ENCODE measurements at regions not wholly inside any gene's neighbourhood (a gene's known extent, or its start where the extent isn't known, plus 50 kb on each side); places are given as distances from the start of the nearest gene placed in this dataset.

DNA sequence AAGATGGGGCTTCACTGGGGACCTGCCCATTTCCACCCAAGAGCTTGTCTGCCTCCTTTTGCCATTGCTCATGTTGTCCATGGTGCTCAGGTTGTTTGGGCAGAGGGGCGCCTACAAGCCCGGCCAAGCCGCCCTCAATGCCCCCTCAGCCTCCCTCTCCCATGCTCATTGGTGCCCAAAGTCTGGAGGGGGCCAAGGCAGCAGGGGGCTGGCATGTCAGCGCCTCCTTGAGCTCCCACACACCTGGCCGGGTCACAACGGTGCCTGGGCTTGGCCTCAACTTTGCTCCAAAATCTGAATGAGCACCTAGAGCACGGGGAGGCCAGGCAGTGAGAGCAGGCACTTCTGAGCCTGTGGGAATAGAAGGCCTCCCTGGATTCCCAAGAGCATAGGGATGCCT lies 1598.8 kb downstream of the PCDH7 start:
- CTCF ChIA-PET: no interaction called here
- Mint-ChIP-seq H3K36me3 (ENCODE audit: low read depth) (no peaks in the 10 kb centered on the region), H3K27me3 (no peaks in the 10 kb centered on the region), H3K4me1 (no peaks in the 10 kb centered on the region), H3K4me3 (no peak overlapping the region), H3K27ac (no peak overlapping the region), H3K9me3 (peaks cover under 1% of the 10 kb centered on the region)
- intact Hi-C loops (cut with micrococcal nuclease): no loop called here
- ATAC-seq (ENCODE audit: low read depth) (no peak), DNase-seq (no peak)
- TF ChIP-seq, protein P1, sequence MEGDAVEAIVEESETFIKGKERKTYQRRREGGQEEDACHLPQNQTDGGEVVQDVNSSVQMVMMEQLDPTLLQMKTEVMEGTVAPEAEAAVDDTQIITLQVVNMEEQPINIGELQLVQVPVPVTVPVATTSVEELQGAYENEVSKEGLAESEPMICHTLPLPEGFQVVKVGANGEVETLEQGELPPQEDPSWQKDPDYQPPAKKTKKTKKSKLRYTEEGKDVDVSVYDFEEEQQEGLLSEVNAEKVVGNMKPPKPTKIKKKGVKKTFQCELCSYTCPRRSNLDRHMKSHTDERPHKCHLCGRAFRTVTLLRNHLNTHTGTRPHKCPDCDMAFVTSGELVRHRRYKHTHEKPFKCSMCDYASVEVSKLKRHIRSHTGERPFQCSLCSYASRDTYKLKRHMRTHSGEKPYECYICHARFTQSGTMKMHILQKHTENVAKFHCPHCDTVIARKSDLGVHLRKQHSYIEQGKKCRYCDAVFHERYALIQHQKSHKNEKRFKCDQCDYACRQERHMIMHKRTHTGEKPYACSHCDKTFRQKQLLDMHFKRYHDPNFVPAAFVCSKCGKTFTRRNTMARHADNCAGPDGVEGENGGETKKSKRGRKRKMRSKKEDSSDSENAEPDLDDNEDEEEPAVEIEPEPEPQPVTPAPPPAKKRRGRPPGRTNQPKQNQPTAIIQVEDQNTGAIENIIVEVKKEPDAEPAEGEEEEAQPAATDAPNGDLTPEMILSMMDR (IDR thresholded peaks at IDR 0.05): no peak
- POLR2A ChIA-PET: no interaction called here

DNA sequence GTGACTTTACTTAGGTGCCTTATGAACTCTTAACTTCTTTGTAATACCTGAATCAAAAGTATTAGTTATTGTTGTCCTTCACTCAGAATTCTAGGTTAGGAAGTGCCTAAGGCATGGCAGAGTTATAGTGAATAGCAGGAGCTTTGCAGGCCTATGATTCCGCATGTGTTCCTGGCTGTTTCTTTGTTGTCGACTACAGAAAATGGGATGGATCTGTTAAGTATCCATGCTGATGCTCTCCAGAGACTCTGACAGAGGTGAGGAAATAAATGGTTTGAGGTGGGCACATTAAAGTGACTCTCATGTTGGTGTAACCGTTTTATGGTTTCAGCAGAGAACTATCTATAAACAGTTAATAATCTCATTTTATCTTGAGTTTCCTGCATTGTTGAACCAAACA lies 1601.3 kb downstream of the PCDH7 start:
- H3K9me3 Mint-ChIP-seq: peaks cover 3% of the 10 kb centered on the region
- H3K27ac Mint-ChIP-seq: no peak overlapping the region
- H3K27me3 Mint-ChIP-seq: no peaks in the 10 kb centered on the region
- no peak overlapping the region for H3K4me3 Mint-ChIP-seq
- ATAC-seq (ENCODE audit: low read depth): no peak
- POLR2A ChIA-PET: no interaction called here
- DNase-seq: no peak
- TF ChIP-seq, protein P1 (IDR thresholded peaks at IDR 0.05): no peak
- H3K4me1 Mint-ChIP-seq: no peaks in the 10 kb centered on the region
- H3K36me3 Mint-ChIP-seq (ENCODE audit: low read depth): no peaks in the 10 kb centered on the region
- CTCF ChIA-PET: no interaction called here
- intact Hi-C loops (cut with micrococcal nuclease): no loop called here

DNA sequence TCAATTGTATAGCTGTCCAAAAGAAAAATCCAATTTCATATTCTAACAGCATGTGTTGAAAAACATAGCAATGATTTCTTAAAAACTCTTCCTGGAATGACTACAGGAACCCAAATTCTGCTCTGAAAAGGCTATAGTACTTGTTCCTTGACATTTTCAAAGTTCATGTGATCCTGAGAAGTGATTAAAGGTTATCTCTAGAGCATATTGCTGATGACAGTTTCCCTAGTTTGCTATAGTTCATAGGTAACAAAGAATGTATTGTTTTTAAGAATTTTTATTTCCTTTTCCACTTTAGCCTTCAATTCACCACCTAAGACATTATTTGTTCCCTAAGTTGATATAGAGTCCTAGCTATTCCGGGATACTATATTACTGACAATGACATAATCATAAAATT lies 1614.6 kb downstream of the PCDH7 start:
- DNase-seq (no peak), ATAC-seq (ENCODE audit: low read depth) (no peak)
- TF ChIP-seq, protein P1 (IDR thresholded peaks at IDR 0.05): no peak
- H3K4me1 Mint-ChIP-seq: no peaks in the 10 kb centered on the region
- POLR2A ChIA-PET: no interaction called here
- no peak overlapping the region for H3K4me3 Mint-ChIP-seq
- H3K27me3 Mint-ChIP-seq: no peaks in the 10 kb centered on the region
- intact Hi-C loops (cut with micrococcal nuclease): no loop called here
- peaks cover 3% of the 10 kb centered on the region for H3K9me3 Mint-ChIP-seq
- H3K27ac Mint-ChIP-seq: no peak overlapping the region
- CTCF ChIA-PET: no interaction called here
- H3K36me3 Mint-ChIP-seq (ENCODE audit: low read depth): no peaks in the 10 kb centered on the region

DNA sequence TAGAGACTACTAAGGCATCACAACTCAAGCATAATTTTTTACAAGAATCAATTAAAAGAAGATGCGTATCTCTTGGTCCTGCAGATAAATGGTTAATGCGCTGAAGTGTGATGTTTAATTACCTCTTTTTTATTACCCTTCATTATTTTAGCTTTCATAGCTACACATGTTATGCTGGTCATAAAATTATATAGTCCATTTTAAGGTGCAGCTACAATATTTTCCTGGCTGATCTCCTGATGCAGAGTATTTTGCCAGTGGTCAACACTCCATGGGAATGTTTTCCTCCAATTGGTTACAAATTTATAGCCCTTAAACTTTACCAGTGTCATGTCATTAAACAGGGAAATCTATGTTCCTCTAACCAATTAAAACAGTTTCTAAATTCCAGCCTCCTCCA lies 1617.2 kb downstream of the PCDH7 start:
- Mint-ChIP-seq H3K9me3 (peaks cover 3% of the 10 kb centered on the region), H3K36me3 (ENCODE audit: low read depth) (no peaks in the 10 kb centered on the region), H3K4me1 (no peaks in the 10 kb centered on the region), H3K27ac (no peak overlapping the region), H3K27me3 (no peaks in the 10 kb centered on the region), H3K4me3 (no peak overlapping the region)
- ATAC-seq (ENCODE audit: low read depth) (no peak), DNase-seq (no peak)
- ChIA-PET CTCF (no interaction called here), POLR2A (no interaction called here)
- intact Hi-C loops (cut with micrococcal nuclease): no loop called here
- TF ChIP-seq, protein P1 (IDR thresholded peaks at IDR 0.05): no peak

DNA sequence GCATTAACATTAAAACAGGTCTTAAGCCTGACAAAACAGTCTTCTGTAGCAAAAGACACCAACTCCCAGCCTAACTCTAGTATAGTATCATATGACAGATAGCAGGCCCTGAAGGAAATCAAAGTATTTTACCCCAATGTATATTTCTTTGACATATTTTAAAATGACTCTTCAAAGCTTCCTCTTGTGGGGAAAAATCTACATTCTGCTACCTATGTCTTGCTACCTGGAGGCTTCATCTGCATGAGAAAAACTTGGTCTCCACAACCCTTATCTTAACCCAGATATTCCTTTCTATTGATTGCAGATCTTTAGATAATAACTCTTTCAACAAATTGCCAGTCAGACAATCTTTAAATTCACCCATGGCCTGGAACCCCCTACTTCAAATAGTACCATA lies 1620.4 kb downstream of the PCDH7 start:
- Mint-ChIP-seq H3K4me1 (no peaks in the 10 kb centered on the region), H3K27ac (no peak overlapping the region), H3K27me3 (no peaks in the 10 kb centered on the region), H3K36me3 (ENCODE audit: low read depth) (no peaks in the 10 kb centered on the region), H3K4me3 (no peak overlapping the region), H3K9me3 (peaks cover 3% of the 10 kb centered on the region)
- TF ChIP-seq, protein P1 (IDR thresholded peaks at IDR 0.05): no peak
- ATAC-seq (ENCODE audit: low read depth) (no peak), DNase-seq (no peak)
- ChIA-PET CTCF (no interaction called here), POLR2A (no interaction called here)
- intact Hi-C loops (cut with micrococcal nuclease): no loop called here

Data from activated B cell treated with CpG ODN at 0.5 μM for 24 hours (primary cell).